Nephron progenitor cell (in vitro differentiated cells): ENCODE measurements at regions not wholly inside any gene's neighbourhood (a gene's known extent, or its start where the extent isn't known, plus 50 kb on each side); places are given as distances from the start of the nearest gene placed in this dataset.

Experiments used
- DNase-seq: peaks from one replicate; pipeline ENCODE4 v3.0.0; 2021
- H3K27ac Mint-ChIP-seq: 2 replicates; pipeline ENCODE4 v1.8.0; 2021; ENCODE audit warnings: mild to moderate bottlenecking, moderate library complexity, mixed read lengths
- H3K27me3 Mint-ChIP-seq: 2 replicates; pipeline ENCODE4 v1.8.0; 2021; ENCODE audit warnings: mild to moderate bottlenecking, low read depth, mixed read lengths; ENCODE audit not compliant: poor library complexity
- H3K36me3 Mint-ChIP-seq: 2 replicates; pipeline ENCODE4 v1.8.0; 2021; ENCODE audit warnings: low read depth, mixed read lengths
- H3K4me1 Mint-ChIP-seq: 2 replicates; pipeline ENCODE4 v1.8.0; 2021; ENCODE audit warnings: mixed read lengths
- H3K4me3 Mint-ChIP-seq: 2 replicates; pipeline ENCODE4 v1.8.0; 2021; ENCODE audit warnings: mild to moderate bottlenecking, moderate library complexity, mixed read lengths
- H3K9me3 Mint-ChIP-seq: 2 replicates; pipeline ENCODE4 v1.8.0; 2021; ENCODE audit warnings: mild to moderate bottlenecking, moderate library complexity, mixed read lengths
- TF ChIP-seq, protein P1 (sequence below): fragments of 200-600 bp; sonication (generic); IDR thresholded peaks from 2 replicates; pipeline ENCODE4 v1.5.0; 2021; ENCODE audit warnings: antibody characterized with exemption

DNA sequence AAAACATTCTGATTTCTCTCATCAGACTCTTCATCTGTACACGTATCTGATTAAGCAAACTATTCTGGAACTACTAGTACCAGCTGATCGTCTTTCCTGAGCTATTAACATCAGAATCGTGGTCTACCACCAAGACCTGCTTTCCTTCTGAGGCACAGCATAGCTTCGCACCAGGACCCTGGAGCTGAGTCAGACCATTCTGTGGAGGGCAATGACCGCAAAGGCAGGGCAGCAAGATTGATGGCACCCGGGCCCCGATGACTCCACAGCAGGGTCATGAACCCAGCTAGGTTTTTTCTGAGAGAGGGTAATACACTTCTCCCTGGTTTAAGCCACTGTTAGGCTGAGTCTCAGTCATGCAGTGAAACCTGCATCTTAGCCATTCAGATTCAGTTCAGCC is 158.7 kb upstream of the GPR12 start:
- TF ChIP-seq, protein P1, sequence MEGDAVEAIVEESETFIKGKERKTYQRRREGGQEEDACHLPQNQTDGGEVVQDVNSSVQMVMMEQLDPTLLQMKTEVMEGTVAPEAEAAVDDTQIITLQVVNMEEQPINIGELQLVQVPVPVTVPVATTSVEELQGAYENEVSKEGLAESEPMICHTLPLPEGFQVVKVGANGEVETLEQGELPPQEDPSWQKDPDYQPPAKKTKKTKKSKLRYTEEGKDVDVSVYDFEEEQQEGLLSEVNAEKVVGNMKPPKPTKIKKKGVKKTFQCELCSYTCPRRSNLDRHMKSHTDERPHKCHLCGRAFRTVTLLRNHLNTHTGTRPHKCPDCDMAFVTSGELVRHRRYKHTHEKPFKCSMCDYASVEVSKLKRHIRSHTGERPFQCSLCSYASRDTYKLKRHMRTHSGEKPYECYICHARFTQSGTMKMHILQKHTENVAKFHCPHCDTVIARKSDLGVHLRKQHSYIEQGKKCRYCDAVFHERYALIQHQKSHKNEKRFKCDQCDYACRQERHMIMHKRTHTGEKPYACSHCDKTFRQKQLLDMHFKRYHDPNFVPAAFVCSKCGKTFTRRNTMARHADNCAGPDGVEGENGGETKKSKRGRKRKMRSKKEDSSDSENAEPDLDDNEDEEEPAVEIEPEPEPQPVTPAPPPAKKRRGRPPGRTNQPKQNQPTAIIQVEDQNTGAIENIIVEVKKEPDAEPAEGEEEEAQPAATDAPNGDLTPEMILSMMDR: no peak
- Mint-ChIP-seq H3K27me3 (peaks cover 8% of the 10 kb centered on the region), H3K4me1 (peaks cover 30% of the 10 kb centered on the region), H3K4me3 (no peak overlapping the region), H3K9me3 (peaks cover 12% of the 10 kb centered on the region), H3K27ac (no peak overlapping the region), H3K36me3 (no peaks in the 10 kb centered on the region)
- DNase-seq: no peak

- H3K36me3 Mint-ChIP-seq: no peaks in the 10 kb centered on the region
- TF ChIP-seq, protein P1: no peak
- H3K27me3 Mint-ChIP-seq: peaks cover 14% of the 10 kb centered on the region
- H3K27ac Mint-ChIP-seq: no peak overlapping the region
- no peak for DNase-seq
- H3K4me3 Mint-ChIP-seq: no peak overlapping the region
- H3K4me1 Mint-ChIP-seq: peaks cover 6% of the 10 kb centered on the region
- H3K9me3 Mint-ChIP-seq: peaks cover 11% of the 10 kb centered on the region
Observed at GRCh38 chr13:26914624-26915023, 154.0 kb upstream of the GPR12 start.

- Mint-ChIP-seq H3K4me1 (peaks cover 1% of the 10 kb centered on the region), H3K36me3 (no peaks in the 10 kb centered on the region), H3K4me3 (no peak overlapping the region), H3K27me3 (peaks cover 19% of the 10 kb centered on the region), H3K27ac (no peak overlapping the region), H3K9me3 (peaks cover 6% of the 10 kb centered on the region)
- DNase-seq: no peak
- TF ChIP-seq, protein P1: no peak
Observed at GRCh38 chr13:26914148-26914547, 153.6 kb upstream of the GPR12 start.

GRCh38 chr13:26910754-26911465 is 150.3 kb upstream of the GPR12 start:
- no peak overlapping the region for H3K27ac Mint-ChIP-seq
- H3K4me1 Mint-ChIP-seq: no peaks in the 10 kb centered on the region
- no peak overlapping the region for H3K4me3 Mint-ChIP-seq
- TF ChIP-seq, protein P1: no peak
- H3K27me3 Mint-ChIP-seq: peaks cover 23% of the 10 kb centered on the region
- no peaks in the 10 kb centered on the region for H3K9me3 Mint-ChIP-seq
- H3K36me3 Mint-ChIP-seq: no peaks in the 10 kb centered on the region
- DNase-seq: no peak

GRCh38 chr13:26909477-26909876 is 148.9 kb upstream of the GPR12 start:
- DNase-seq: no peak
- no peaks in the 10 kb centered on the region for H3K9me3 Mint-ChIP-seq
- TF ChIP-seq, protein P1: no peak
- H3K27ac Mint-ChIP-seq: no peak overlapping the region
- no peaks in the 10 kb centered on the region for H3K4me1 Mint-ChIP-seq
- H3K4me3 Mint-ChIP-seq: no peak overlapping the region
- H3K36me3 Mint-ChIP-seq: no peaks in the 10 kb centered on the region
- peaks cover 31% of the 10 kb centered on the region for H3K27me3 Mint-ChIP-seq

DNA sequence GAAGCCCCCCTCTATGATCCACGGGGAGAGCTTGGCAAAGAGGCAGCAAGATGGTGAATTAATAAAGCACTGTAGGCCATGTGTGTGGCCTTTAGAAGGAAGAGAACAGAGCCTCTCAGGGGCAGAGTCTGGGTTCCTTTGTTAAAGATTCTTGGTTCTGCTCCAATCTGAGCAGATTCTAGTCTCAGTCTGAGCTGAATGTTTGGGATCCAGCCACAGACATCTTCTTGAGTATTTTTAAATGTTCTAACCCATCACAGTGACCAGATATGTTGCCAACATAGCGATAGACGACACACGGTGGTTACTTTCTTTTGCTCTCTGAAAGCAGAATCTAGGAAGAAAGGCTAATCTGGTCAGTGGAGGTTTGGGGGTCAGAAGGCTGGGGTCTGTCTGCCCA is 147.5 kb upstream of the GPR12 start:
- H3K36me3 Mint-ChIP-seq: no peaks in the 10 kb centered on the region
- TF ChIP-seq, protein P1: no peak
- H3K4me3 Mint-ChIP-seq: no peak overlapping the region
- H3K27ac Mint-ChIP-seq: no peak overlapping the region
- DNase-seq: no peak
- H3K9me3 Mint-ChIP-seq: peaks cover 10% of the 10 kb centered on the region
- H3K27me3 Mint-ChIP-seq: peaks cover 27% of the 10 kb centered on the region
- no peaks in the 10 kb centered on the region for H3K4me1 Mint-ChIP-seq
